IPS-15b (cell line): ENCODE measurements at regions not wholly inside any gene's neighbourhood (a gene's known extent, or its start where the extent isn't known, plus 50 kb on each side); places are given as distances from the start of the nearest gene placed in this dataset.
A peak's percentile ranks its signal among the peaks of the same experiment; 100 is the strongest.
"Not testable (repeated sequence)": the region's sequence is repeated elsewhere in the genome, so short reads cannot be mapped to it uniquely, and the experiment has no call there.

Experiments
- H3K27me3 ChIP-seq: one replicate; pipeline ENCODE4 v1.6.1; 2013; ENCODE audit warnings: low read length; ENCODE audit not compliant: control insufficient read depth, insufficient read depth
- H3K36me3 ChIP-seq: one replicate; pipeline ENCODE4 v1.6.1; 2013; ENCODE audit warnings: low read length; ENCODE audit not compliant: control insufficient read depth, insufficient read depth
- H3K4me1 ChIP-seq: one replicate; pipeline ENCODE4 v1.6.1; 2013; ENCODE audit warnings: mild to moderate bottlenecking, low read length; ENCODE audit not compliant: control insufficient read depth, insufficient read depth
- H3K4me3 ChIP-seq: one replicate; pipeline ENCODE4 v1.5.1; 2013; ENCODE audit warnings: low read depth, low read length
- H3K9ac ChIP-seq: one replicate; pipeline ENCODE4 v1.6.1; 2013; ENCODE audit warnings: low read depth, mild to moderate bottlenecking, low read length
- H3K9me3 ChIP-seq: one replicate; pipeline ENCODE4 v1.6.1; 2013; ENCODE audit warnings: mild to moderate bottlenecking, low read length; ENCODE audit not compliant: control insufficient read depth, insufficient read depth

DNA sequence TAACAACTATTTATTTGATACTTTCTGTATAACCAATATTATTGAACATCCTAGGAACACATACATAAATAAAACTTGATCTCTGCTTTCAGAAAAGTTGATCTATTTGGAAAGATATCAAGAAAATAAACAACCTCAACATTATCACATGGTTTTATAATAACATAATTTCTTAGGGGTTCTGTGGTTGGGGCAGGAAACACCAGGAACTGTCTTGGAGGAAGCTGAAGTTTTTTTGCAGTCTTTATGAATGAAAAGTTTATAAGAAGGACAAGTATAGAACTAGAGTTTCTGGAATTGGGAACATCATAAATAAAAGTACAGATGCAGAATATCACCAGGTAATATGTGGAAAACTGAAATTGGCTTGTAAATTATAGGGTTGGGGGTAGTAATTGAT, 296.1 kb downstream of the TAF11L14 start:
- Histone ChIP-seq H3K36me3 (no peaks in the 10 kb centered on the region), H3K4me1 (no peaks in the 10 kb centered on the region), H3K9me3 (no peaks in the 10 kb centered on the region)

DNA sequence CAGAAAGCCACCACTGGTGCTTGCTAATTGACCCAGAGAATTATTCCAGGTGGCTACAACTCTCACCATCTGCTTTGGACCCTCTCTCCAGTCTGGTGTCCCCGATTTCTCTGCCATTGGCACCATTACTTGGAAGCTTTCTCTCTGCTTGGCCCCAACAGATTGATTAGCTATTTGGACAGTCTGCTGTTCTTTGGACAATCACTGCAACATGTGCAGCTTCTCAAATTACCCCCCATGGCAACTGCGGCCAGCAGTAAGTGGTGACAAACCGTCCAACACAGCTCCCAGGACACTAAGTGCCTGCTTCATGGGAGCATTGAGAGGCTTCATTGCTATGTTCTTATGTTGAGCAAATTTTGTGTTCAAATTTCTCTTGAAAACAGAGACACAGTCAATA, 309.8 kb downstream of the TAF11L14 start:
- Histone ChIP-seq H3K9me3 (no peaks in the 10 kb centered on the region), H3K4me1 (no peaks in the 10 kb centered on the region), H3K36me3 (no peaks in the 10 kb centered on the region), H3K27me3 (no peaks in the 10 kb centered on the region), H3K9ac (no peak overlapping the region), H3K4me3 (no peak overlapping the region)

More for the DNA sequence above, 296.1 kb downstream of the TAF11L14 start:
- Histone ChIP-seq H3K4me3 (no peak overlapping the region), H3K27me3 (no peaks in the 10 kb centered on the region), H3K9ac (no peak overlapping the region)

DNA sequence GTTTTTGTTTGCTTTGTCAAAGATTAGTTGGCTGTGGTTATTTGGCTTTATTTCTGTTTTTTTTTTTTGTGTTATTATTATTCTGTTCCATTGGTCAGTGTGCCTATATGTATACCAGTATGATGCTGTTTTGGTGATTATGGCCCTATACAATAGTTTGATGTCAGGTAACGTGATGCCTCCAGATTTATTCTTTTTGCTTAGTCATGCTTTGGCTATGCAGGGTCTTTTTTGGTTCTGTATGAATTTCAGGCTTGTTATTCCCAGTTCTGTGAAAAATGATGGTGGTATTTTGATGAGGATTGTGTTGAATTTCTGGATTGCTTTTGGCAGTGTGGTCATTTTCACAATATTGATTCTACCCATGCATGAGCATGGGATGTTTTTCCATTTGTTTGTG, 312.8 kb downstream of the TAF11L14 start:
- no peaks in the 10 kb centered on the region for H3K9me3 ChIP-seq
- peaks cover 4% of the 10 kb centered on the region for H3K4me1 ChIP-seq
- no peaks in the 10 kb centered on the region for H3K27me3 ChIP-seq
- no peaks in the 10 kb centered on the region for H3K36me3 ChIP-seq
- no peak overlapping the region for H3K4me3 ChIP-seq
- no peak overlapping the region for H3K9ac ChIP-seq

DNA sequence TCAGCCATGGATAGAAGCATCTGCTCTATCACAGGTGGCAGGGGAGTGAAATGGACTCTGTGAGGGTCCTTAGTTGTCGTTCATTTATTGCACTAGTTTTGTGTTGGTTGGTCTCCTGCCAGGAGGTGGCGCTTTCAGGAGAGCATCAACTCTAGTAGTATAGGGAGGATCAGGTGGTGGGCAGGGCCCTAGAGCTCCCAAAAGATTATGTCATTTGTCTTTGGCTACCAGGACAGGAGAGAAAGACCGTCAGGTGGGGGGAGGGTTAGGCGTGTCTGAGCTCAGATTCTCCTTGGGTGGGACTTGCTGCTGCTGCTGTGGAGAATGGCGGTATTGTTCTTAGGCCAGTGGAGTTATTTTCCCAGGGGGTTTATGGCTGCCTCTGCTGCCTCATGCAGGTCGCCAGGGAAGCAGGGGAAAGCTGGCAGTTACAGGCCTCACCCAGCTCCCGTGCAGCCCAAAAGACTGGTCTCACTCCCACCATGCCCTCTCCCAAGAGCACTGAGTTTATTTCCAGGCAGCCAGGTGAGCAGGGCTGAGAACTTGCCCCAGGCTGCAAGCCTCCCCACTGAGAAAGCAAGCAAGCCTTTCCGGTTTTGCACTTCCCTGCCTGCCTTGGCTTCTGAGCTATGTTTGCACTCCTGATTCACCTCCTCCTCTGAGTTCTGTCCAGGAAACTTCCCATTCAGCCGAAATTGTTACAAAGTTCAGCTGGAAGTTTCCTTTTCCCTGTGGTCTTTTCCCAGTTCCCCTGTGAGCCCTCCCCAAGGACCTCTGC, 317.3 kb downstream of the TAF11L14 start:
- Histone ChIP-seq H3K4me3 (peak overlapping the region; percentile 30), H3K9ac (no peak overlapping the region), H3K4me1 (peaks cover 5% of the 10 kb centered on the region), H3K9me3 (no peaks in the 10 kb centered on the region), H3K27me3 (no peaks in the 10 kb centered on the region), H3K36me3 (no peaks in the 10 kb centered on the region)

DNA sequence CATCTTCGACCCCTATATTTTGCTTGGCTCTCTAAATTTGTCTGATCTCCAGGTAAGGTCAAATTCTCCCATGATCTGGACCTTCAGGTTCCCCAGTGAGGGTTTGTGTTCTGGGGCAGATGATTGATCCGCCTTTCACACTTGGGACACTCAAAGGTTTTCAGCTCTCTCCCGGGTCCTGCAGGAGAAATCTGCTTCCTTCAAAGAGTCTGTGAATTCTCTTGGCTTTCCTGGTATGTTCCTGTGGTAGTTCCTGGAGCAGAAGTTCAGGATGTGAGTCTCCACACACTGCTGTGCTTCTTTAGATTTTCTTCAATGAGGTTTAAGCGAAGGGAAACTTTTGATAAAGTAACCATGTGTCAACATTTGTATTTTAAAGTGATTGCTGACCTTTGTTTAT, 318.0 kb downstream of the TAF11L14 start:
- Histone ChIP-seq H3K4me3 (no peak overlapping the region), H3K4me1 (peaks cover 5% of the 10 kb centered on the region), H3K36me3 (no peaks in the 10 kb centered on the region), H3K9me3 (no peaks in the 10 kb centered on the region), H3K27me3 (no peaks in the 10 kb centered on the region), H3K9ac (no peak overlapping the region)

DNA sequence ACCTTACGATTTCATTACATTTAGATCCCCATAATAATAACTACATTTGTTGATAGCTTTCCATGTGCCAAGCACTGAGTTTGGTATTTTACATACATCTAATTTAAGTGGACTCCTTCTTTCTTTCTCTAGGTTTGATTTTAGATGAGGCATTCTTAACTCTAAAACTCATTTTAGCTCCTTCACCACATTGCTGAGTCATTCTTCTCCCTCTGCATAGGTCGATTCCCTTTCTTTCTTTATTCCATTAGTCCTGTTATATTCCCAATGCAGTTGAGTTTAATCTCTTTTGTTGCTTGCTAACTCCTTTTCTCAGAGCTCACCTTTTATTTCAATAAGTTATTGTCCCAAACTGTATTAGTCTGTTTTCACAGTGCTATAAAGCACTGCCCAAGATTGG, 329.8 kb downstream of the TAF11L14 start:
- H3K36me3 ChIP-seq: no peaks in the 10 kb centered on the region
- no peaks in the 10 kb centered on the region for H3K4me1 ChIP-seq
- no peak overlapping the region for H3K9ac ChIP-seq
- H3K4me3 ChIP-seq: no peak overlapping the region
- no peaks in the 10 kb centered on the region for H3K9me3 ChIP-seq
- H3K27me3 ChIP-seq: no peaks in the 10 kb centered on the region

DNA sequence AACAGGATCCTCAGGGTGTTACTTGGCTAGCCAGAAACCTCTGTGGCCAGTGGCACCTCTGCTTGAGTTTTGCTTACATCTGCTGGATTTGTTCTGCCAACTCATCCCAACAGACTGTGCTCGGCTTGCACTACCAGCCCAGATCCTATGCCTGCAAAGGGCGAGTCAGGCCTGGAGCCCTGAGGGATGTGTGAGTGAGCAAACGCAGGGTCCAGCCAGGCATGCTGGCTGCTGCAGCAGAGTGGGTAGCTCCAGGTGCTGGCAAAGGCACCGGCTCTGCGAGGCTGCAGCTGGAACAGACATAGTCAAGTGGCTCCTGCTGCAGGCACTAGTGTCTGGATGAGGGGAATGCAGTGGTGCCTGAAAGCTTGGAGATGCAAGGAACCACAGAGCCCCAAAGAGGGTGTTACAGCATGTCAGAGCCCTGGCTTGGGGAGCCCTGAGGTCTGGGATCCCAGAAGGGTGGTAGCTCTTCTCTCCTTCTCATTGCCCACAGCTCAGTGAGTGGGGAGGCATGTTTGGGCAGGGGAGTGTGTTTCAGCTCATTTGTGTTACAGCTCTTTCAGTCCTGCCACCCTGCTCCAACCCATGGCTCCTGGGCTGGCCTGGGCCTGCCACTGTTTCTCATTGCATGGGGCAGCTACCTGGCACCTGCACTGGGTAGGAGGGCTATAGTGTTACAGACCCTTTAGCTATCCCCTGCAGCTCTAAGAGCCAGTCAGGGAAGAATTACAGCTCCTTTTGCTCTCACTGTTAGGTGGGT, 332.6 kb downstream of the TAF11L14 start:
- Histone ChIP-seq H3K9me3 (no peaks in the 10 kb centered on the region), H3K27me3 (no peaks in the 10 kb centered on the region), H3K9ac (no peak overlapping the region), H3K4me3 (no peak overlapping the region), H3K4me1 (no peaks in the 10 kb centered on the region), H3K36me3 (no peaks in the 10 kb centered on the region)

DNA sequence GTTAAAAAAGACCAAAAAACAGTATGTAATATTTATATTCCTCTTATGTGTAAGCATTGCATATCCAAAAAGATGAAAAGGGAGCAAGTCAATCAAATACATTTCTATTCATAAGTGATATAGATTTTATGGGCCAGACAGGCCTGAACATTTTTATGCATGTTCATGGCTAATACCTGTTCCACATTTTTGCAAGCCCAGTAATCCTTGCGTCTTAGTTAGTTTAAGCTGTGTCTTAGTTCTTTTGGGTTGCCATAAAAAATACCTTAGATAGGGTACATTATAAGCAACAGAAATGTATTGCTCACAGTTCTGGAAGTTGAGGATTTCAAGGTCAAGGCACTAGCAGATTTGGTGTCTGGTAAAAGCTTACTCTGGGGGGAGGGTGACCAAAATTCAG, 342.1 kb downstream of the TAF11L14 start:
- Histone ChIP-seq H3K36me3 (no peaks in the 10 kb centered on the region), H3K9me3 (no peaks in the 10 kb centered on the region), H3K4me3 (no peak overlapping the region), H3K9ac (no peak overlapping the region), H3K4me1 (no peaks in the 10 kb centered on the region), H3K27me3 (no peaks in the 10 kb centered on the region)

DNA sequence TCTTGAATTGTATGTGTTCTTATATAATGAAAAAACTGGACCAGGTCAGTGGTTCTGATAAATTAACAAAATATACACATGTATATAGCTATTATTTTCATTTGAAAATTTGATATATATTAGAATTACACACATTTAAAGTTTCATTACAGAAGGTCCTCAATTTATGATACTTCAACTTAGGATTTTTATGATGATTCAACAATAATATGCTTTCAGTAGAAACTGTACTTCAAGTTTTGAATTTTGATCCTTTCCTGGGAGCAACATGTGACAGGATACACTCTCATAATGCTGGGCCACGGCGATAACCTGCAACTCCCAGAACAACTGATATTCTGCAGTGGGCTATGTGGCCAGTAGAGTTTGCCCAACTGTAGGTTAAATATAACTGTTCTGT, 344.7 kb downstream of the TAF11L14 start:
- Histone ChIP-seq H3K9me3 (no peaks in the 10 kb centered on the region), H3K9ac (no peak overlapping the region), H3K4me1 (no peaks in the 10 kb centered on the region), H3K4me3 (no peak overlapping the region), H3K27me3 (no peaks in the 10 kb centered on the region), H3K36me3 (no peaks in the 10 kb centered on the region)

DNA sequence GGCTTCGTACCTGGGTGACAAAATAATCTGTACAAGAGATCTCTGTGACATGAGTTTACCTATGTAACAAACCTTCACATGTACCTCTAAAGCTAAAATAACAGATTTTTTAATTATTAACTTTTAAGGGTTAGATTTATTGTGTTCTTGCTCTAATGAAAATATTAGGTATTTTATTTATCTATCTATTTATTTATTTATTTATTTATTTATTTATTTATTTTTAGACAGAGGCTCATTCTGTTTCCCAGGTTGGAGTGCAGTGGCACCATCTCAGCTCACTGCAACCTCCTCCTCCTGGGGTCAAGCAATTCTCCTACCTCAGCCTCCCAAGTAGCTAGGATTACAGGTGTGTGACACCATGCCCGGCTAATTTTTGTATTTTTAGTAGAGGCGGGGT, 348.4 kb downstream of the TAF11L14 start:
- not testable (repeated sequence) for H3K36me3 ChIP-seq, H3K4me1 ChIP-seq, H3K9ac ChIP-seq, H3K9me3 ChIP-seq, H3K4me3 ChIP-seq, H3K27me3 ChIP-seq

DNA sequence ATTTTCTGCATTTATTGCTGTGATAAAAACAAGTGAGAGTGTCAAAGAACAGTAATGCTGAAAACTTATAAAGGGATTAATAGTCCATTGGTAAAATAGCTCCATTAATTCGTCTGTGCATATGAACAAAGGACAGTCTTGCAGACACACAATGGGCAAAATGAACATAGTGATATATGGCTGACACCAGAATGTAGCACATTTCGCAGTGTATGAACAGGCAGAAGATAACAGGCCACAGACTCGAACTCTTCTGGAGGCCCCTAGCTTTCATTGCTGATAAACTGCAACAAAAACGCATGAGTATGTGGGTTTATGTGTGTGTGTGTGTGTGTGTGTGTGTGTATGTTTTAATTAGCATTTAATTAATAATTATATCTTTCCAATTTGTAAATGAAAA, 354.8 kb downstream of the TAF11L14 start:
- Histone ChIP-seq H3K27me3 (no peaks in the 10 kb centered on the region), H3K9me3 (no peaks in the 10 kb centered on the region), H3K4me1 (no peaks in the 10 kb centered on the region), H3K9ac (no peak overlapping the region), H3K36me3 (no peaks in the 10 kb centered on the region), H3K4me3 (no peak overlapping the region)
